ENCODE measurements at regions not wholly inside any gene's neighbourhood (a gene's known extent, or its start where the extent isn't known, plus 50 kb on each side); places are given as distances from the start of the nearest gene placed in this dataset.
A peak's percentile ranks its signal among the peaks of the same experiment; 100 is the strongest.

DNA sequence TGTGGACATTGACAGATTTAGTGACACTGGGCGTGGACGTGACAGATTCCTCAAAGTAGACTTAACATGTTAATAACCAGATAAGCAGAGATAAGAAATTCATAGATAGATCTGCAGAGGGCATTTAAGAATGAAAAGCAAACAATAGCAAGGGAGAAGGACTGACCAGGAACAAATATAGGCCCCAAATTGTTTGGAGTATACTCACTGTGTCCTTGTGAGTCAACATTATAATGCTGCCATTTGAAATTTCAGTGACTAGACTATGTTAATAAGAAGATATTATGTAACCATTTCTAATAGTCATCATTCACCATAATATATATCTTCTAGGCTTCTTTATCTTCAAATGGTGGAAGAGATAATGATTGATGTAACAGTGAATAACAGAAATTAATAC, 78.1 kb upstream of the SLC38A11 start:
- no peak for DNase-seq

DNA sequence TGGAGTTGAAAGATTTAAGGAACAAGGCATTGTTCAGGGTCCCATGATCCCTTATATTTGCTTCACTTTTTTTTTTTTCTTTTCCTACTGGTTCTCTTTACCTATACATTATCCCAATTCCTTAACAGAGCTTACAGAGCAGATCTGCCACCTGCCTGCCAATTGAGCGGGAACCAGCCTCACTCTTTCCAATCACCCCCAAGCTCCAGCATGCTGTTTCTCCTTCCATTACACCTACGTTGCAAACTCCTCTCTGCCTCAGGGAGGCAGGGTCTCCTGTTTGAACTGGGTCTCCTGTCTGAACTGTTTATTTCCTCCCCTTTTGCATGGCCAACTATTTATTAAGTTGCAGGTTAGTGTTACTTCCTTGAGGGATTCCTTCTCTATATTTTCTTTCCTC, 77.2 kb upstream of the SLC38A11 start:
- DNase-seq, result no peak

DNA sequence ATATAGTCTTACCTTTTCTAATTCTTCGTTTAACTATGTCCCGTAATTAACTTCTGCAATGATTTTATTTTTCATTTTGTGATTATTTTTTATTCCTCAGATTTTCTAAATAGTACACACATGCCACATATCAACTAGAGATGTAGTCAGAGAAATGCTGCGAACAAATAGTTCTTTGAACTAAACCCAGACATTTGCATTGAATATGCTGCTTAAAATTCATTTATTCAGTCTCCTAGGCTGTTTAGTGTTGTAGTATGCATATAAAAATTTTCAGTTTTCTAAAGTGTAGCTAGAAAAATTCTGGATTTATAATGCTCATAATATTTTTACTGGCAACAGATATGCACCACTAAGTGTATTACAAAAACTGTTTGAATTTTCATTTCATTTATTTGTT, 68.9 kb upstream of the SLC38A11 start:
- no peak for DNase-seq

DNA sequence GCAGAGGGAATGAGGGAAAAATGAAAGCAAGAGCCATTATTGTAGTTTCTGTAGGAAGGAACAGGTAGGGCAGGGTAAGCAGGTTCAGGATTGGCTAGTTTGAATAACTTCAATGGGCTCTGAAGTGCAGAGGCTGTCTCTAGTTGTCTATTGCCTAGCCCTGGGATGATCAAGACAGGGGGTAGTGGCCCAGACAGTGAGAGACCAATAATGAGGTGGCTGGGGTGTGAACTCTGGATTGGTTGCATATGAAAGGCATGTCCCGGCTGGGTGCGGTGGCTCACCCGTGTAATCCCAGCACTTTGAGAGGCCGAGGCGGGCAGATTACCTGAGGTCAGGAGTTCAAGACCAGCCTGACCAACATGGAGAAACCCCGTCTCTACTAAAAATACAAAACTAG, 67.5 kb upstream of the SLC38A11 start:
- no peak for DNase-seq

DNA sequence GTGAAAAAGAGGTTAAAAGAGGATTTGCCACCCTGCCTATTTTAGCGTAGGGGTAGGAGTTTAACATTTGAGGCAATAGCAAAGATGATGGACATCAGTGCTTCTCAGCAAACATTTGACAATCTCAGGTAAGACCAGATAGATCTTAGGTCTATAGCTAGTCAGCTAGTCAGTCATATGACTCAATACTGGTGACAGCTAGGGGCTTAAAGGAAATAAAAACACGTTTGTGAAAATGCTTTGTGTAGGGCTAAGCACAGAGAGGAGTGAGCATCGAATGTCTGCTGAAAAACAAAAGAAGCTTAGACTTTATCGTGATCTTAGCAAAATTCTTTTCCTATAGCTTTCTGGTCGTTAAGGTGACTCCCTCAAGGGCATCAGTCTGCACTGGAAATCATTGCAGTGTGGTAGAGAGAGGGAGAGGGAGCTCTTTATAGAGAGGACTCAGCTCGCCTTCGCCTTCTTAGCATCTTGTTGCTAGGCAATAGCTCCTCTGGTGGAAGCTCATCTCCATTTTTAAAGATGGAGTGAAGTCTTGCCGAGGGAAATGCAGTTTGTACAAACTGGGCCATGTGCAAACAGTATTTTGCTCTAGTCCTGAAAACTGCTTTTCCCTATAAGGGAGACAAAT, 62.8 kb upstream of the SLC38A11 start:
- no peak for DNase-seq

DNA sequence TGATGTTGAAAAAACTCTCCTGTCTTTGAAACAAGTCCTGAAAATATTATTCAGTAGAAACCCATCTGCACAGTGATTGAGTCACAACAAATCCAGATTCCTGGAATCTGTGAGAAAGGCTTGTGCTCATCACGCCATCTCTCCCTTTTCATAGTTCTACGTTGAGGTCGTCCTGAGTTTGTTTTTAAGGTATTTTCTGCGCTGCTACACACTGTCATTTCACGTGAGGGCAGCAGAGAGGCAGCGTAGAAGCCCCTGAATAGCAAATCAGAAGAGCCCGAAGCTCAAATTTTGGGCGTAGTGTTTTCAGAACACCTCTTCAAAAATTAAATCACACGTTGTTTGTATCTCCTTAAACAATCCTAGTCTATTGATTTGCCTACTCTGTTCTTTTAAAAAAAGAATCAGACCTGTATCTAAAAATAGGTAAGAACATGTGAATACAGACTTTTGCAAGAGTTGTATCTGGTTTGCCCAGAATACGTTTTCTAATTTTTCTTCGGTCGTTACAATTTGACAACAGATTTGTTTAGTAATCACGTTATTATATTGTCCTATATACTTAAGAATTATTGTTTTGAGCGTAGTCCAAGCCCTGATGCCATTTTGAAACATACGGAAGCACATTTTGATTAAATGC, 61.6 kb upstream of the SLC38A11 start:
- DNase-seq, result peak; percentile 50

DNA sequence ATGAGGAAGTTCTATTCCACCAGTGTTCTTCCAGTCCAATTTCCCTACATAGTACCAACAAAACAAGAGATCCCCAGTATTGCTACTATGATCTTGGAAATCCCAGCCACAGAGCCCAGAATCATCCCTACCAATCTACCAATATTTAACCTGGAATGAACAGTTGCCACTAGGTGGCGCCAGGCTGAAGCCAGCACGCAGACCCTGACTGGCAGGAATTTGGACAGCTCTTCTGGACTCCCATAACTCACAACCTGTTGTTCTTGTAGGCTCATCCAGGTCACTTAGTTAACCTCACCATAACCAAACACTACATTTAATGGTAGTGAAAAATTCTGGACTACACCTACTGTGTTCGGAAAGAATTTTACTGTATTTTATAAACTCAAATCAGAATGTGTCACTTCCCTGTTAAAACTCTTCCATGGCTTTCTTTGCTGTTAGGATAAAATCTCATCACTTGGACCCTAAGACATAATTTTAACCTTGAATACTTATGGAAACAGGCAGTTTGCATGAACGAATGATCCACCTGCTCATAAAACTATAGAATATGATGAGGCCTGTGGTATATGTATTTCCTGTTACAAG, 59.8 kb upstream of the SLC38A11 start:
- peak; percentile 56 for DNase-seq

DNA sequence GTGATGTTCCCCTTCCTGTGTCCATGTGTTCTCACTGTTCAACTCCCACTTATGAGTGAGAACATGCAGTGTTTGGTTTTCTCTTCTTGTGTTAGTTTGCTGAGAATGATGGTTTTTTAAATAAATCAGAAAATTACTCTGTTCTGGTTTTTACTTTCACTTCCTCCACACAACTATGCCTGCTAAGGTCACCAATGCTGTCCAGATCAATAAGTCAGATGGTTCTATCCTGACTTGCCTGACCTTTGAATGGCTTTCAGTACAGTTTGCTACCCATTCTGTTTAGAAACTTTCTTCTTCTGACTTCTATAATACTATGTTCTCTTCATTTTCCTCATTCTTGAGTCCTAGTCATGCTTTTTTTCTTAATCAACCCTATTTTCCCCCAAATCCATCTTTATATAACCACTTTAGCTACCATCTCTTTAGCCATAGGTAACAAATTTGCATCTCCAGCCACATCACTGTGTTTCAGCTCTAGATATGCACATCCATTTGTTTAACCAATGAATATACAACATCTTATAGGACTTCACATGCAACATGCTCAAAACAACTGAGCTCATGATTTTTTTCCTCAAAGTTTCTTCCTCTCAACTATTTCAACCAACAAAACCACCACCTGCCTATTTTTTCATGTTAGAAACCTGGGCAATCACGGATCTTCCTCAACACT, 58.8 kb upstream of the SLC38A11 start:
- no peak for DNase-seq

DNA sequence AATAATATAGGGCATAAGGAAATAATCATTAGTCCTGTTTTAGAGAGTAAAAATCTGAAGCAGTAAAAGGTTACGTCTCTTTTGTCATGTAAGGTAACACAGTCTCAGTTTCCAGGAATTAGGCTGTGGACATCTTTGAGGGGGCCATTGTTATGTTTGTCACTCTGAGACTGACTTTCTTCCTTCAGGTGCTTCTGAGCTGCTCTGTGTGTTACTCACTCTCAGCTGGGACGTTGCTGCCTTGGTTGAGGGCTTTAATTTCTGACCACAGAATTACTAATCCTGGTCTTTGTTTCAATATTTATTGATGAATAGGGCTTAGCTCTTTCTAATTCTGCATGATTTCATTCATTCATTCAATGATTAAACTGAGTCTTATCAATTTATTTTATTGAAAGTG, 55.9 kb upstream of the SLC38A11 start:
- DNase-seq, result no peak

DNA sequence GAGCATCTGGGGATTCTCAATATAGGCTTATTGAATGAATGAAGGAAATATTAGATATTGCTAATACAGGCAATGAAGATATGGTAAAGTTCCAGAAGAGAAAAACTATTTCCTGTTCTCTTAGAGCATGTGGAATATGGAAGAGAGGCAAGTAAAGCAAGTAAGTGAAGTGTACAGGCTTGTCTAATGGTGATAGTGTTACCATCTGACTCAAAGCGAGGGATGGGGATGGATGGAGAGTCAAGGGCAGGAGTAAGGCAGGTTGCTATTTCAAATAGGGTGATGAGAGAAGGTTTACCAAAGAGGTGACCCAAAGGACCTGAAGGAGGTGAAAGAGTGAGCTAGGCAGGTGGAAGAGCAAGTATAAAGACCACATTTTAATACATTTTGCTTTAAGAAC, 55.2 kb upstream of the SLC38A11 start:
- no peak for DNase-seq

DNA sequence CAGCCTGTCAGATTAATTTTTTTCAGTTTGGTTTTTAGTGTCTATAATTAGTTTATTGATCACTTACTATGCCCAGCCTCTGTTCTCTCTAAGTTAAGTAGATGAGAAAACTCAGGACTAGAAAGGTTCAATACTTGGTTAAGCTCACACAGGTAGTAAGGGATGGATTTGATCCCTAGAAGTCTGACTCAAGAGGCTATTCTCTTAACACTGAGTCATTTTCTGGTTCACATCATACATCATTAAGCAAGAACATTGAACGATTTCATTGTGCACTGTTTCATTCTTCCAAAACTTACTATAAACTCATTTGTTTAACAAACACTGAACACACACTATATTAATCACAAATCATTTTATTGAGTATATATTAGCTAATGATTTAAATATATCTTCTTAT, 54.1 kb upstream of the SLC38A11 start:
- DNase-seq, result no peak

DNA sequence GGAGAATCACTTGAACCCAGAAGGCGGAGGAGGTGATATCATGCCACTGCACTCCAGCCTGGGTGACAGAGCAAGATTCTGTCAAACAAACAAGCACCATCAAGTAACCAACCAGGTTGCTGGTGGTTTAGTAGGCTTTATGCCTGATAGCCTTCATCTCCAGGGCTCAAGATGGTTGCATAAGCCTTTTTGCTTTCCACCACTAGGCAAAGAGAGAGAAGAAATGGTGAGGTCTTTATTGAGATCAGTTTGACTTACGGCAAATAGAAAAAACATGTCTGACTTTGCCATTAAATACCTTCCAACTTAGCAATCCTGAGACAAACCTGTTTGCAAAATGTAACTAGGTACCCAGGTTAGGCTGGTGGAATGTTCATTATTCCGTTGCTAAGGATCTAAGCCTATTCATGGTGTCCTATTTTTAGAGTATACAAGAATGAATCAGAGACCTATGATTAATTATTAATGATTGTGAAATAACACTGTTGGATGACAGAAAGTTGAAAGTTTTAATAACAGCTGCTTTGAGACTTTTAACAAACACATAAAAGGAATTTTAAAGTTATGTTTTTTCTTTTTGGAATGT, 53.5 kb upstream of the SLC38A11 start:
- DNase-seq, result no peak

DNA sequence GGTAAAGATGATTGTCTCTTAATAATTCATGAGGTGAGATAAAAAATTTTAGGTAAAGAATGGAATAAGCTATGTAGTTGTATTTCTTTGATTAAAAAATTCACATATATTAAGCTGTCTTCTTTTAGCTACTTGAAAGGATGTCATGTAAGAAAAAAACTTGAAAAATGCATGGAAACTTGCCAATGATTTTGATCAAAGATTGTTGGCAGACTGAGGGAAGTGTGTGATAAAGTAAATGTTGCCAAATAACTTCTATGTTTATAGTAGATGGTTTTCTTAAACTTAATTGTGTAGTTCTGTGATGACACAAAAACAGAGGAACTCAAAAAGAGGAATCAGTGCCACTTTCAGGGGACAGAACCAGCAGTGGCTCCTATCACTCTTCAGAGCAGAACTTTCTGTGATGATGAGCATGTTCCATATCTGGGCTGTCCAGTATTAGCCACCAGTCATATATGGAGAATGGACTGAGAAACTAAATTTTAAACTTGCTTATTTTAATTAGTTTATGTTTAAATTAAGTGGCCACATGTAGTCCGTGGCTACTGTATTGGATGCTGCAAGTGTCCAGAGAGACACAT, 51.9 kb upstream of the SLC38A11 start:
- DNase-seq, result no peak

Measured in EL (cell line).